ENCODE measurements at regions not wholly inside any gene's neighbourhood (a gene's known extent, or its start where the extent isn't known, plus 50 kb on each side); places are given as distances from the start of the nearest gene placed in this dataset.

DNA sequence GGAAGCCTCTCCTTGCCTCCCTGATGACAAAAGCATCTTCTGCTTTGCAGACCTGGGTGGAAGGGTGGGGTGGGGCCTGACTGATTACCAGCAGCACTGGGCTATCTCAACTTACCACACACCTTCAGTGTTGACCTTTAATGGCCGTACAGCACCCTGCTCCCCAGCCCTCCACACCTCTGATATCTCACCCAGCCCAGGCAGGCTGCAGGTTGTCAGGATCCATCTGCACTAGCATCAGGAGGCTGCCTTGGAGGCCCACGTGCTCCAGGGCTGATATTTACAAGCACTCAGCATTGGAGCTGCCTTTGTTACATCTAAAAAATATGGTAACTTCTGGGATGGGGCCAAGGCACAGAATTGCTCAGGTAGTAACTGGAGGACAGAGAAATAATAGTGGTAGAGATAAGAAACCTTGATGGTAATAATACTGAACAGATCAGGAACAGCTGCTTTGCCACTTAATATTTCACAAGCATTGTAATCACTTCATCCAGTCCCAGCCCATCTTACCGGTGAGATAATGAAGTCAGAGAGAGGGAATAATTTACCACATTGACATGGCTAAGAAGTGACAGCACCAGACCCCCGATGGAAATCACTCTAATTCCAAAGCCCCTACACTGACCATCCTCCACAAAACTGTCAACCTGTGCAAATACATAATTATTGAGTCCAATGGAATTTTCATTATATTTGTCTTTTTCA, 125.2 kb upstream of the RFLNA start:
- no peak overlapping the region for H3K4me3 ChIP-seq (ENCODE audit: low read depth, low read length)
- H3K27me3 ChIP-seq (ENCODE audit: control insufficient read depth, insufficient read depth, low read length), result no peaks in the 10 kb centered on the region
- no peak for TF ChIP-seq CTCF (IDR thresholded peaks at IDR 0.05)
- H3K4me1 ChIP-seq, result no peaks in the 10 kb centered on the region
- H3K4me2 ChIP-seq (ENCODE audit: low read length), result no peak overlapping the region
- no peaks in the 10 kb centered on the region for H3K79me2 ChIP-seq
- no peaks in the 10 kb centered on the region for H3K36me3 ChIP-seq (ENCODE audit: control insufficient read depth, insufficient read depth, low read length)
- no peak overlapping the region for H3K27ac ChIP-seq
- no peak overlapping the region for H2AFZ ChIP-seq
- no peaks in the 10 kb centered on the region for H3K9me3 ChIP-seq (ENCODE audit: control insufficient read depth, low read length)
- no peak overlapping the region for H3K9ac ChIP-seq

DNA sequence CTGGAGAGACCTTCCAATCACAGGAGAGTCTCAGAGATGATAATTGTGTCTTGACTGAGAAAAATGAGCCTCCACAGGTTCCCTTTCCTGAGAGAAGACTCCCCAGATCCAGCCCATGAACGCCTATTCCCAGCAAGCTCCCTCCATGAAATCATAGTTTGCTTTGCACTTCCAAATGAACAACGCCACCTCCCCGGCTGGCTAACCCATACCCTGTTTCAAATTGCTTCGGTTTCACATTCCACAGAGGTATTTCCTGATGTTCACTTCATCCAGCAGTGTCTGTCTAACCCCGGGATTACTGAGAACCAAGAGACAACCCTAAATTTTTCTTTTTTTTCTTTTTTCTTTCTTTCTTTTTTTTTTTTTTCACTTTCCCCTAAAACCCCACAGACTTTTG, 124.1 kb upstream of the RFLNA start:
- Histone ChIP-seq H3K9me3 (ENCODE audit: control insufficient read depth, low read length) (no peaks in the 10 kb centered on the region), H3K9ac (no peak overlapping the region), H3K4me2 (ENCODE audit: low read length) (no peak overlapping the region), H3K27me3 (ENCODE audit: control insufficient read depth, insufficient read depth, low read length) (no peaks in the 10 kb centered on the region), H2AFZ (no peak overlapping the region), H3K27ac (no peak overlapping the region), H3K4me3 (ENCODE audit: low read depth, low read length) (no peak overlapping the region), H3K36me3 (ENCODE audit: control insufficient read depth, insufficient read depth, low read length) (no peaks in the 10 kb centered on the region), H3K4me1 (no peaks in the 10 kb centered on the region), H3K79me2 (no peaks in the 10 kb centered on the region)
- no peak for TF ChIP-seq CTCF (IDR thresholded peaks at IDR 0.05)

- H3K4me1 ChIP-seq, result no peaks in the 10 kb centered on the region
Measured at GRCh38 chr12:124171231-124171979, 123.5 kb upstream of the RFLNA start.

DNA sequence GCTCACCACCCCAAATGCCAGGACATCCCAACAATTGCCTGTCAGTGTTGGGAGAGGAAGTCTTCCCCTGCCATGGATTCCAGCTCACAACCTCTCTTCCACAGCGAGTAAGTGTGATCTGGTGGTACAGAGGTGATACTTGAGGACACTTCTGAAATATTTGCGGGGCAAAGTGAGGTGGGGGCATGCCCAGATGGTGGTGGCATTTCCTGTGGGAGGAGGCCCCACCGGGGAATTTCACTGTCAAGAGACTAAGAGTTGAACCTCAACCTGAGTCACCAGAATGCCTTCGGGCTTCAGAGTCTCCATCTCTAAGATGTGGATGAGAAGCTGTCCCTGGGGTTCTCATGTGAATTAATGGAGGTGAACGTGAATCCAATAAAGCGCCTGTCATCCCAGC, 122.3 kb upstream of the RFLNA start:
- no peaks in the 10 kb centered on the region for H3K4me1 ChIP-seq
- no peaks in the 10 kb centered on the region for H3K36me3 ChIP-seq (ENCODE audit: control insufficient read depth, insufficient read depth, low read length)
- no peak overlapping the region for H2AFZ ChIP-seq
- no peak overlapping the region for H3K27ac ChIP-seq
- H3K79me2 ChIP-seq, result no peaks in the 10 kb centered on the region
- TF ChIP-seq CTCF (IDR thresholded peaks at IDR 0.05), result no peak
- H3K27me3 ChIP-seq (ENCODE audit: control insufficient read depth, insufficient read depth, low read length), result no peaks in the 10 kb centered on the region
- no peak overlapping the region for H3K4me3 ChIP-seq (ENCODE audit: low read depth, low read length)
- no peak overlapping the region for H3K9ac ChIP-seq
- H3K9me3 ChIP-seq (ENCODE audit: control insufficient read depth, low read length), result no peaks in the 10 kb centered on the region
- no peak overlapping the region for H3K4me2 ChIP-seq (ENCODE audit: low read length)

More at GRCh38 chr12:124171231-124171979, 123.5 kb upstream of the RFLNA start:
- no peak for TF ChIP-seq CTCF (IDR thresholded peaks at IDR 0.05)
- Histone ChIP-seq H3K79me2 (no peaks in the 10 kb centered on the region), H3K9me3 (ENCODE audit: control insufficient read depth, low read length) (no peaks in the 10 kb centered on the region), H3K9ac (no peak overlapping the region), H3K27me3 (ENCODE audit: control insufficient read depth, insufficient read depth, low read length) (no peaks in the 10 kb centered on the region), H3K4me2 (ENCODE audit: low read length) (no peak overlapping the region), H2AFZ (no peak overlapping the region), H3K36me3 (ENCODE audit: control insufficient read depth, insufficient read depth, low read length) (no peaks in the 10 kb centered on the region), H3K27ac (no peak overlapping the region), H3K4me3 (ENCODE audit: low read depth, low read length) (no peak overlapping the region)

All from parathyroid adenoma (tissue), 2 donors.